HG03571 (cell line): ENCODE measurements at regions not wholly inside any gene's neighbourhood (a gene's known extent, or its start where the extent isn't known, plus 50 kb on each side); places are given as distances from the start of the nearest gene placed in this dataset.

Experiments
- ATAC-seq: cut with Tn5 transposase; IDR thresholded peaks from one replicate; pipeline ENCODE4 v1.9.1; 2021; ENCODE audit not compliant: unreplicated experiment

DNA sequence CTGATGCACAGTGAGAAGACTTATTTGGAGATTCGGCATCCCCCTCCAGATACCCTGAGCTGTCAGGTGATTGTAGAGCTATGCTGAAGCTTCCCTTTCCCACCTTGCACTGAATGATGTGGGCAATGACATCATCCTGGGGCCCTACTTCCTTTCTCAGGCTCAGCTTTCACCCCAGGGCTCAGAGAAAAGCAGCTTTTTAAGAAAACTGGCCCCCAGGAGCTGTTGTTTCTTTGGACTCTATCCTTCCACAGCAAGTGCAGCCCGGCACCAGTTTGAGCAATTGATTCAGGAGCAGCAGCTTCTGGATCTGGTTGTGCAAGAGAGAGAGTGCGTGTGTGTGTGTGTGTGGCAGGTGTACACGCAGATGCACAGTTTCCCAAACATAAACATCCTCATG, 251.3 kb downstream of the ANAPC1 start:
- no peak for ATAC-seq

DNA sequence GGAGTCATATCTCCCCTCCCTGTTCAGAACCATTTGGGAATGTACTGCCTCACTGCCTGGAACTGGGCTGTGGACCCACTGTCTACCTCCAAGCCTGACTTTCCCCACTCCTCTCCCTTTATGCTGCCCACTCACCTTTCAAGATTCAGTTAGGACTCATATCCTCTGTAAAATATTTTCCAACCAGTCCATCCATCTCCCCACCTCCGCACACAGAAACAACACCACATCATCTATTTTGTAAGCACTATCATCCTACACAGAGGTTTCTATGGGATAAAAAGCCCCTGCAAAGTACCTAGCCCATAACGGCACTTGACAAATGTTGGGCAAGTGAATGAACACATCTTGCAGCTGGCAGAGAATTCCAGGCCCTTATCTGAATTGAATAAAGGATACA, 250.8 kb downstream of the ANAPC1 start:
- no peak for ATAC-seq

DNA sequence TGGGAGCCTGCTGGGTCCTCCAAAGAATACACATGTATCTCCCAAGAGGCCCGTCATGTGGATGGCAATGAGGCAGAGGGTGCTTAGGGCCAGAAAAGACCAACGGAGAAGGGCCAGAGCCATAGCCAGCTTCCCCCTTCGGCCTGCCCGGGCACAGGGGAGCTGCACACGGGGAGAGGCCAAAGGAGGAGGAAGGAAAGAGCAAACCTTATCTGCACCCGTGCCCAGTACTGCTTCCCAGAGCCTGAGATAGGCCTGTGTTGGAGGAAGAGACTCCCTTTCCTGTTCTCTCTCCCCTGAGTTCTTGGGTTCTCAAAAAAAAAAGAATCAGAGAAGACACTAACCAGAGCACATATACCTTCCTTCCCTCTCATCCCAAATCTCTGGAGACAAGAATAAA, 250.3 kb downstream of the ANAPC1 start:
- ATAC-seq = no peak

DNA sequence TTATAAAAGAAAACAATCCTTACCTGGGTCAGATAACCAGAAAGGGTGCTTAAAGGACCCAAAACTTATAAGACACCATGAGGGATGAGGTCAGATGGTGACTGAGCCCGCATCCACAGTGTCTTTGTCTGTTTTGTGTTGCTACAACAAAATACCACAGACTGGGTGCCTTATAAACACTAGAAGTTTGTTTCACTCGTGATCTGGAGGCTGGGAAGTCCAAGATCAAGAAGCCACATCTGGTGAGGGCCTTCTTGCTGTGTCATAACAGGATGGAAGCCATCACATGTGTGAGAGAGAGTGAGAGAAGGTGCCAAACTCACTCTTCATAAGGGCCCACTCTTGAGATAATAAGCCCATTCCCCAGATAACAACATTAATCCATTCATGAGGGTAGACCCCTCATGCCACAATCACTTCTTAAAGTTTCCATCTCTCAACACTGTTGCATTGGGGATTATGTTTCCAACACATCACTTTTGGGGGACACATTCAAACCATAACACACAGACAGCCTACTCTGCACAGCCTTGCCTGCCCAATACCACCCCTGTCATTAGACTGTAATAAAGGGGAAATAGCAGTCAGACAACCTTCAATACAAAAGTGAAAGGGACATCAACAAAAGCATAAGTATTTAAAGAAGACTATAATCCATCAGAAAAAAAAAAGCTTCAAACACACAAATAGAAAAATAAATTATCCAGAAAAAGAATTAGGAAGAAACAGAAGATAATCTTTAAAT, 249.8 kb downstream of the ANAPC1 start:
- no peak for ATAC-seq

DNA sequence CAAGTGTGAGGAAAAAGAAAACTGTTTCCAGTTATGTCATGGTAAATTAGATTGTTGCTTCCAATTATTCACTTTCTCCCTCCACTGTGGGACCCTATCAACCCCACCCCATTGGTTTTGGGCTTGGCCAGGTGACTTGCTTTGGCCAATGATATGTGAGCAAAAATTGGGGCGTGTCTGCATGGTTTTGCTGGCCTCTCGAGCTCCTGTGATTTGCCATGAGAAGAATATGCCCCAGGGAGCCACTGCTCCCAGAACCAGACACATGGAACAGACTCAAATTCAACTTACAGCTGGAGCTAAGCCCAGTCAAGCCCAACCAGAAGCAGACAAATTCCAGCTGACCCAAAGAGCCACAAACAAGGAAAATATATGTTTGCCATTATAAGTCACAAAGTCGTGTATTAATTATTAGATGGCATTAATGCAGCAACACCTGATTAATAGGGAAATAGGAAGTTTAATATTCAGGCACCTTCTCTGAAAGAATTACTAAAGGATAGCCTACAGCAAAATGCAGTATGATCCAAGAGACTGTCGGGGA, 248.9 kb downstream of the ANAPC1 start:
- ATAC-seq = no peak

DNA sequence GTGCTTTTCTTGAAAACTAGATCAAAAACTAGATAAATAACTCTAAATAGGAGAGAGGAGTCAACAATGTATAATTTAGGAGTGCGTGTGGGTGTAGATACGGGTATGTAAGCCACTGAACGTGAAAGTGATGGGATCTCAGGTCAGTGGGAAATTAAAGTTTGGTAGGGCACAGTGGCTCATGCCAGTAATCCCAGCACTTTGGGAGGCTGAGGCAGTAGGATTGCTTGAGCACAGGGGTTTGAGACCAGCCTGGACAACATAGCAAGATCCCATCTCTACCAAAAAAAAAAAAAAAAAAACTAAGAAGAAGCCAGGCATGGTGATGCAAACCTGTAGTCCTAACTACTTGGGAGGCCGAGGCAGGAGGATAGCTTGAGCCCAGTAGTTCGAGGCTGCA, 247.1 kb downstream of the ANAPC1 start:
- ATAC-seq = no peak

DNA sequence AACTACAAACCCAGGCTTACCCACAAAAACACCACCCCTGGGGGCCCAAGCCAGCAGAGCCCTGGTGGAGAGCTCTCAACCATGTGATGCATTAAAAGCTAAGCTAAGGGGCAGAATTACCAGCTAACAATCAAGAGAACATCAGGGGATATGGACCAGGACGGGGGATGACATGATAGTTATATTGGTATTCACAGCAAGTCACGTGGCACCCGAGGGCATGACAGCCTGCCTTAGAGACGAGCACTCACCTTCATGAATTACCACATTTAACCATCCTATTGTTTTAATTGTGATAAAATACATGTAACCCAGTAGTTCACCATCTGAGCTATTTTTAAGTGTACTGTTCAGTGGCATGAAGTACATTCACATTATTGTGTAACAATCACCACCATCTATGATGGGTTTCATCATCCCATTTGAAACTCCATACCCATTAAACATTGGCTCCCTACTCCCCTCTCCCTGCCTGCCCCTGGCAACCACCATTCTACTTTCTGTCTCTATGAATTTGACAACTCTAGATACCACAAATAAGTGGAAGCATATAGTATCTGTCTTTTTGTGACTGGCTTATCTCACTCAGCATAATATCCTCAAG, 245.6 kb downstream of the ANAPC1 start:
- ATAC-seq = no peak

DNA sequence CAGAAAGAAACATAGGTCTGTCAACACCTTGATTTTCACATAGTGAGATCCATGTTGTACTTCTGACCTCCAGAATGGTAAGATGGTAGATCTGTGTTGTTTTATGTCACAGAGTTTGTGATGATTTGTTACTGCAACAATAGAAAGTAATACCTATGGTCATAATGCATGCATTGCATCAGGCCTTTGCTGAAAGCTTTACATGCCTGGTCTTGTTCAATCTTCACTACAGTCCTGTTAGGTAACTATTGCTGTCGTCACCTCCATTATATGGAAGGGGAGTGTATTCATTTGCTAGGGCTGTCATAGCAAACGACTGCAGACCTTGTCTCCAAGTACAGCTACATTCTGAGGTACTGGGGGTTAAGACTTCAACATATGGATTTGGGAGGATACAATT, 243.5 kb downstream of the ANAPC1 start:
- no peak for ATAC-seq

DNA sequence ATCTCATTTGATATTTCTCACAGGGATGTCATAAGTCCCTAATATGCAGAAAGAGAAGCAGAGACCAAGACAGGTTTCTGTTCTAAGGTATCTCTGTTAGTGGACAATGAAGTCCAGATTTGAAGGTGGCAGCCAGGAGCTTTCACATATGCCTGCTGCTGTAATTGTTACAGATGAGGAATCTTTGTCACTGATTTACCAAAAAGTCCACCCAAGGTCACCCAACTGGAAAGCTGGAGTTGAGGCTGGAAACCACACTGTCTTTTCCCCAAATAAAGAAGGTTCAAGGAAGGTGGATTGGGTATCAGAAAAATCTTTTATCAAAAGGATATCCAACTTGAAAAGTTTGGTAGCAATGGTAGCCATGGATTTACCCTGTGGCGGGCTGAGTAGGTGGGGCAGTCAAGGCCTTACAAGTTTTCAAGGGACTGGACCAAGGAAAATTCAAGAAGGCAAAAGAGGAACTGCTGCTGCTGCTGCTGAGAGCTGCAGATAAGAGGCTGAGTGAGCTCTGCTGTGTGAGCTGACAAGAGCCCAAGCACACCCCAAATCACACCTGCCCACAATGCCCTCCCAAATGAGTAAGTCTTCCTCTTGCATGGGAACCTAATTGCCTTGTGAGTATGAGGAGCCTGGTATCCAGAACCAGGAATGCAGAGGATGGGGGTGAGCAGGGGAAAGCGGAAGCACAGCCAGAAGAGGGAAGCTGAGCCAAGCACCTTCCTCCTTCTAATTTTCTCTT, 241.2 kb downstream of the ANAPC1 start:
- no peak for ATAC-seq

DNA sequence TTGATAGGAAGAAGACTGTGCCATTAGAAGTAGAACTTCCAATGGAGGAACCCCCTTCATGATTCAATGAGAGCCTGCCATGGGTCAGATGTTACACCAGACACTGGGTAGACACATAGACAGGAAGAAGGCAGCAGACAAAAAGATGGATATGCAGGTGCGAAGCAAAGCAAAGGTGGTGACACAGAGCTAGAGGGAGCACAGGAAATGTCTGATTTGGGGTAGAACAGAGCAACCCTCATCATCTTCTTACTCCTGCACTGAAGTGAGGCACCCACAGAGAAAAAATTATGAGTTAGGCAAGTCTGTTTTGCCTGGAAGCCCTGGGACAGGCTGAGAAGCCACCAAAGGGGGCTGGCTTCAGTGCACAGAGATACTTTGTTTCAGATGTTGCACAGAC, 240.2 kb downstream of the ANAPC1 start:
- ATAC-seq = no peak

DNA sequence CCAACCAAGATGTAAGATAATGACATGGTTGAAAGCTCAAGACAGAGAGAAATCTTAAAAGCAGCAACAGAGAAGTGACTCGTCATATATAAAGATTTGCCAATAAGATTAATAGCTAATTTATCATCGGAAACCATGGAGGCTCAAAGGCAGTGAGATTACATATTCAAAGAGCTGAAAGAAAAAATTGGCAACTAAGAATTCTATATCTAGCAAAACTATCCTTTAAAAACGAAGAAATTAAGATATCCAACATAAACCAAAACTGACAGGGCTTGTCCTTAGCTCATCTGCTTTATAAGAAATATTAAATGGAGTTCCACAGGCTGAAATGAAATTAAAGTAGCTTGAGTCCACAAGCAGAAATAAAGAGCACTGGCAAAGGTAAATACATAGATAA, 236.6 kb downstream of the ANAPC1 start:
- no peak for ATAC-seq

DNA sequence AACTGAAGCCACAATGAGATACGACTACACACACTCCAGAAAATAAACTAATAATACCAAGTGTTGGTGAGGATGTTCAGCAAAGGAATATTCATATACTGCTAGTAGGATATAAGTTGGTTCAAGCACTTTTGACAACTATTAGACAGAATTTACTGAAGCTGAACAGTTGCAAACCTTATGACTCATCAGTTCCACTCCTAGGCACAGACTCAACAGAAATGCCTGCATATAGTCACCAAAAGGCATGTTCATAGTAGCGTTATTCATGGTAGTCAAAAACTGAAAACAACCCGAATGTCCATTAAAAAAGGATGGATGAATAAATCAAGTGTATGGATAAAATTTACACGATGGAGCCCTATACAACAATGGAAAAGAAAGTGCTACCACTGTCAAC, 232.0 kb downstream of the ANAPC1 start:
- ATAC-seq = no peak

DNA sequence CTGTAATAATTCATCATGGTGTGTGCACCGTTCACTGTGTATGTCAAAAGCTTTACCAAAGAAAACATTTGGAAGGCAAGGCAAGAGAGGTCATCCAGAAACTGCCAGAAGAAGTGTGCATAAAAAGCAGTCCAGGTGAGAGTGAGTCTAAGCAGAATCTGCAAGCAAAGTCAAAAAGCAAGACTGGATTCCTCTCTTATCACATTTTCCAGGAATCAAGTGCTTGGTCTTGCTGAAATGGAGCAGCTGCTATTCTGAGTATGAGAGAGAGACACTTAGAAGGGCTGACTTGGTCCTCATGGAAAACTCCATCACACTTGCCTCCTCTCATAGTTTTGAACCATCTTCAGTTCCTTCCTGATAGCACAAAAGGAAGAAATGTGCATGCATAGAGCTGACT, 231.3 kb downstream of the ANAPC1 start:
- ATAC-seq = no peak

DNA sequence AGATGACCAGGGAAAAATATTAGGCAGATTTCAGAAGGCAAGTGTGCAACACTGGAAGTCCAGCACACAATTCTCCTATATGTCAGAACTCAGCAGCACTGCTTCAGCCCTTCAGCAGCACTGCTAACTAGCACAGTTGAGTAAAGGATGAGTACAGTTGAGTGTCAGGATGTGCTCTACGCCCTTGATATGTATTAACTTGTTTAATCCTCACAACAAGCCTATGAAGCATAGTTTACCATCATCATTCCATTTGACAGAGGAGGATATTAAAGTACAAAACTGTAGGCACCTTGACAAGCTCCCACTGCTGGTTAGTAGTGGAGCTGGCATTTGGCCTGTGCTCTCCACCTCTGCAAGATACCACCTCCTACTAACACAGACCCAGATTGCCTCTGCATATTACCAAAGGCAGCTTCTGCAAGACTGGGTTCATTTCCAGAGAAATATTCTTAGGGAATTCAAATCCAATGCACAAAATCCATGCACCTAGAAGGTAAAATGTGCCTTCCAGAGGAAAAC, 230.8 kb downstream of the ANAPC1 start:
- ATAC-seq = no peak

DNA sequence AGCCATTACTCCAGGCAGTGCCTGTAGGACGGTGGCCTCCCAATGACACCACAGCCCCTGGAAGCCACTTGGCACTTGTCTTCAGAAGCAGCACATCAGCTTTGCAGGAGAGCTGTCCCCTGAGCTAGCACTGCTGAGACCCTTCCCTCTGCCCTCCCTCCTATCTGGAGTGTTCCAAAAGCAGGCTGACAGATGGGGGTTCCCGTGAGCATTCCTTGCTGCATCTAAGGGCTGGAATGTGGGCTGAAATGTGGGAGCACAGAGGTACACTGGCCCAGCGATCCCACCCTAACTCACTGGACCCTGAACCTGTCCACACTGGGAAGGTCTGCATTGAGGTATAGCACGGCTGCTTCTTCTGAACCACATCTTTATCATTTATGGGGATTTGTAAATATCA, 230.1 kb downstream of the ANAPC1 start:
- ATAC-seq = no peak

DNA sequence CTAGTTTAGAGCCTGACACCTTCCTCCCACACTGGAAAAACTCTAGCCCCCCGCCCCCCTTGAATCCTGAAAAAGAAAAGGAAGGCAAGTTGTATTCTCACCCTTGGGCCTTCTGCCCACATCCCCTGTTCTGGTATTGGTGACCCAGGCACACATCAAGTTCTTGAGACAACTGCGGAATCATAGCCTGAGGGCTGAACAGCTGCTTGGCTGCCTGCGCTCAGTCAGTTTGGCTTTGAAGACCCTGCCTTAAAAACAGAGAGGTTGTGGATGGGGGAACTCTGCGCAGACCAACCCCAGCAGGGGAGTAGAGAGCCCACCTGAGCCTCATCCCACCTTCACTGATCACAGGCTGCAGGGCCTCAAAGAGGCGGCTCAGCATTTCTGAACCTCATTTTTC, 229.2 kb downstream of the ANAPC1 start:
- ATAC-seq = no peak

DNA sequence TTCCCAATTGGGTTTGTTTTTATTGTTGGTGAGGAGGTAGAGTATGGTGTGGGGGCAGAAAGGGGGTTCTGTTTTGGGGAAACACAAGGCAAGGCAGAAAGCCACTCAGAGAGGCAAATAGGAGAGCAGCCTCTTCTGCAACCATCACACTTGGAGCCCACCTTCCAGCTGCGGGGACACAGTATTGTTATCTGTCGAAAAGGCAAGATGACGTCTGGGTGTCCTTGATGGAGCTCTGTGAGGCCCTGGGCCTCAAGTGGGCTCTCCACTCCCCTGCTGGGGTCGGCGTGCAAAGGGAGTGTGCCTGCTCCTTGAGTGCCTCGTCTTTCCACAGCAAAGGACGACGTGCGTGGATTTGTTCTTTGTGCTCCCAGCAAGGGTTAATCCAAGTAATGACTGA, 227.6 kb downstream of the ANAPC1 start:
- no peak for ATAC-seq

DNA sequence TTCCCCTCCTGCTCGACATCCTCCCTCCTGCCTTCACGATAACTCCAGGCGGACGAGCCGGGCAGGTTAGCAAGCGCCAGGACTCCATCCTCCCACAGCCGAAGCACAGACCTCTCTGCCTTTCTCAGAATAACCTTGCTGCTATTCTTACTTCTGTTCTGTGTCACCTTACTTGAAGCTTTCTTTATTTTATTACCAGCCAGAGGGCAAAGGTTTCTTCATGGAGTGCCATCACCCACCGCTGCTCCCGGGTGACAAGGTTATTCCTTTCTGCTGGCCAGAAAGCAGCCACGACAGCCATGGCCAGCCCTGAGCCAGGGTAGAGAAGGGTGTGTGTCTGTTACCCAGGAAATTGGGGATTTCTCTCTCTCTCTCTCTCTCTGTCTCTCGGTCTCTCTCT, 227.1 kb downstream of the ANAPC1 start:
- ATAC-seq = no peak

DNA sequence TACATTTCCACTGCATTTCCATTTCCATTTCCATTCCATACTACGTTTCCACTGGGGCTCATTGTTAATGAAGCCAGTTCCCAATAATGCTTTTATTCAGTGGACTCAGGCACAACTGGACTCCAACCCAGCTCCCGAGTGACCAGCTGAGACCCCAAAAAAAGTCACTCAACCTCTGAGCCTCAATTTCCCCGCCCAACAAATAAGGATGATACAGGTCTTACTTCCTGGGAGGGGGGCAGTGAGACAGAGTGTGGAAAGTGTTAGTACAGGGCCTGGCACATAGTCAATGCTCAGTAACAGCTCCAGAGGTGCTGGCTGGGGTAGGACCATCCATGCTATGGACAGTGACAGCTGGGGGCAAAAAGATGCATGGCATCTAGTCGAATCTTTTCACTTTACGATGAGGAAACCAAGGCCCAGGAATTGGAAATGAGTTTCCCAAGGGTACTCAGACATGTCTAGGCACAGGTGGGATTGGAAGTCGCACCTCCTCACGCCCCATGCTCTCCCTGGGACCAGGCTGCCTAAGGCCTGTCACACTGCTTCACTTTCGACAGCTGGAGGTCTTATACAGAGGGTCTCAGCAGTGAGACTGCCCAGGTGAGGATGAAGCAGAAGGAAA, 226.5 kb downstream of the ANAPC1 start:
- ATAC-seq = no peak

DNA sequence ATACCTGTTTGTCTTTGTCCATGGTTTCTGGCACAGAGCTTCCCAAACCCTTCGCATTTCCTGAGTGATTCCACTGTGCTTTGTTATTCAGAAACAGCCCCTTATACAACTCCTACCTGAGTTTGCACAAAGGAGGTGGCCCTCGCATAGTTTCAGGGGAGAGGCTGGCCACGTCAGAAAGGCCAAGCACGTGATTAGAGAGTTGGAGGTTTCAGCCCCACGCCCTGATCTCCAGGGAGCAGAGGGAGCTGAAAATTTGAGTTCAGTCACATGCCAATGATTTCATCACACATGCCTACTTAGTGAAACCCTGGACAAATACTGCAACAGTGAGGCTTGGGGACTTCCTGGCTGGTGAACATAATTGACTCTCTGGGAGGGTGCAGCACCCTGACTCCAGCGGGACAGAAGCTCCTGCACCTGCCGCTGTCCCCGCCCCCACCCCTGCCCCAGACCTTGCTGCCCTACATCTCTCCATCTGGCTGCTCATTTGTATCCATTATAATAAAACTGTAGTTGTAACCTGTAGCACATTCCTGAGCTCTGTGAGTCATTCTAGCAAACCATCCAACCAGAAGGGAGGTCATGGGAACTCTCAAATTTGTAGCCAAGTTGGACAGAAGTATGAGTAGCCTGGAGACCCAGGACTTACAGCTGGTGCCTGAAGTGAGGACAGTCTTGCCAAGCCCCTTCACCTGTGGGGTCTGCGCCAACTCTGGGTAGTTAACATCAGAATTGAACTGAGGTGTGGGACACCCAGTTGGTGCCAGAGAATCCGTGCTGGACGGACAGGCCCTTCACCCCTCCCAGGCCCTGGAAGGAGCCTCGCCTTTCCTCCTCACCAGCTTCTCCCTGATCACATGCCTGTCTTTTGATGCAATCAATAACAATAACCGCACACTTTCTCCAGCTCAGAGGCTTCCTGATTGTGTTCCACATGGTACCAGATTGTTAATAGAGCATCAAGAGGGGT, 224.3 kb downstream of the ANAPC1 start:
- ATAC-seq = no peak
